ENCODE measurements at regions not wholly inside any gene's neighbourhood (a gene's known extent, or its start where the extent isn't known, plus 50 kb on each side); places are given as distances from the start of the nearest gene placed in this dataset.

GRCh38 chr9:105069285-105069684, 141.3 kb upstream of the ABCA1 start:
- no peak for TF ChIP-seq SNAI2 (CRISPR knock-in tag; IDR thresholded peaks at IDR 0.05)
- TF ChIP-seq ZFP3 (CRISPR knock-in tag; IDR thresholded peaks at IDR 0.05), result no peak
